ENCODE measurements at regions not wholly inside any gene's neighbourhood (a gene's known extent, or its start where the extent isn't known, plus 50 kb on each side); places are given as distances from the start of the nearest gene placed in this dataset.

DNA sequence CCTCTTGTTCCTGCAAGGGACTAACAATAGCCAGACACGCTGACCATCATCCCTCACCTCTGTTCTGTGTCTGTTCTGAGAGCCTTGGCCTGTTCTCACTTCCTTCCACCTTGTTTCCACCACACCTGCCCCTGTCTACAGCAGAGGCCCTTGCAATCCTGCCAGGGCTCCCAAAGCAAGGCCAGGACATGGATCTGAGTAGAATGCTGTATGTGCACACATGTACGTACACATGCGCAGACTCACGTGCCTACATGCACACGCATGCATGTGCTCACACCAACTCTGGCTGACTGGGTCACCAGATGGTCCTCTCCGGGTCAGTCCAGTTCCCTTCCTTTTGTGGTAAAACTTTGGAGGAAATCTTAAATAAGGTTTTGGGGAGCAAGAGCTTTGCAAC lies 133.0 kb upstream of the C14orf180 start:
- DNase-seq: no peak

DNA sequence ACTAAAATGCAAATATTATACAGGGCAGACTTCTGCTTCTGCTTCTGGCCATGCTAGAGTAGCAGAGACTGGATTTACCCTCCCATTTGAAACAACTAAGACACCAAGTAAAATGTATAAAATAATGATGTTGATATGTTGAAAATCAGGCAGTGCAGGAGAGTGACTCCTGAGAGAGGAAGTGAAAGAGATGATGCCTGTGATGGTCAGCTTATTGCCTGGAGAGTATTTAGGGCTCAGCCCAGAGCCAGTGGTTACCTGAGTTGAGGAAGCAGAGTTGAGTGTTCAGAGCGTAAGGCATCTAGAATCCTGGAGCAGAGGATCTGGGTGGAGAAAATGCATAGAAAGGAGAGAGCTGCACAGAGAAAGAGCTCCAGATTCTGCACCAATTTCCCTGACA lies 131.8 kb upstream of the C14orf180 start:
- DNase-seq: no peak

DNA sequence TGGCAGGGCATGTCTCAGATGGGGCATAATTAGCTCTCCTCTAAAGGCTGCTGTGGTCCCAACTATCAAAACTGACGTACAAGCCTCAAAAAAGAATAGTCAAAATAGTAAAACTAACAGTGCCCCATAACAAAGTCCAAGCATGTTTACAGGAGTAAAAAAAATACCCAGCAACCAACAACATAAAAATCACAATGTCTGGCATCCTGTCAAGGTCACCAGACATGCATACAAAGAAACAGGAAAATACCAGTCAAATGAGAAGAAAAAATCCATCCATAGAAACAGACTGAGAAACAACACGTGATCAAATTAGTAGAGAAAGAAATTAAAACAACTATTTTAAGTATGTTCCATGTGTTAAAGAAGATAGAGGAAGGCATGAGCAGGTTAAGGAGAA lies 131.2 kb upstream of the C14orf180 start:
- no peak for DNase-seq

DNA sequence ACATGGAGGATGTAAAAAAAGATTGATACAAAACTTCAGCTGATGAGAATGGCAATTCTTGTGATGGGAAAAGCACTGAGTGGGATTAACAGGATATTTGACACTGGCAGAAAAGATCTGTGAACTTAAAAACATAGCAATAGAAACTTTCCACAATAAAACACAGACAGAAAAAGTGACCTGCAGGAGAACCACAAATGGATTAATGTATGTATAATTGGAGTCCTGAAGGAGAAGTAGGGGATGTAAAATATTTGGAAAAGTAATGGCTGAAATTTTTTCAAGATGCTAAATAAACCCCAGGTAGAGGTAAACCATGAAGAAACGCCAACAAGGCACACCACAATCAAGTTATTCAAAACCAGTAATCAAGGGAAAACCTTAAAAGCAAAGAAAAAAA lies 130.8 kb upstream of the C14orf180 start:
- no peak for DNase-seq

DNA sequence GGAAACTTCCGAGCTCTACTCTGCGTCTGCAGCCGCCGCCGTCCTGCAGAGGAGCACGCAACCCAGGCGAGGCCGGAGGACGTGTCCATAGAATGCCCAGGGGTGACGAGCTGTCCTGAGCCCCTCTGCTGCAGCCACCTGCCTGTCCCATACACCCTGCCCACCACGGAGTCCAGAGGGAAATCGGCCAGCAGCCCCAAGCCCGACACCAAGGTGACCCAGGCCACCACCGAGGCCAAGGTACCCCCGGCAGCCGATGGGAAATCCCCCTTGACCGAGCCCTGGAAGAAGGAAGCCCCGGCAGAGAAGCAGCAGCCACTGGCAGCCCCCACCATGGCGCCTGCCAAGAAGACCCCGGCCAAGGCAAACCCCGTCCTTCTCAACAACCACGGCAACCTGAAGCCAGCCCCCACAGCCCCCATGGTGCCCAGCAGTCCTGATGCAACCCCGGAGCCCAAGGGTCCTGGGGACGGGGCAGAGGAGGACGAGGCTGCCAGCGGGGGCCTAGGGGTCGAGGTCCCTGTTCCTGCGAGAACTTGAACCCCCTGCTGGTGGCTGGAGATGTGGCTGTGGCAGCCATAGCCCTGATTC lies 128.7 kb upstream of the C14orf180 start:
- no peak for DNase-seq

DNA sequence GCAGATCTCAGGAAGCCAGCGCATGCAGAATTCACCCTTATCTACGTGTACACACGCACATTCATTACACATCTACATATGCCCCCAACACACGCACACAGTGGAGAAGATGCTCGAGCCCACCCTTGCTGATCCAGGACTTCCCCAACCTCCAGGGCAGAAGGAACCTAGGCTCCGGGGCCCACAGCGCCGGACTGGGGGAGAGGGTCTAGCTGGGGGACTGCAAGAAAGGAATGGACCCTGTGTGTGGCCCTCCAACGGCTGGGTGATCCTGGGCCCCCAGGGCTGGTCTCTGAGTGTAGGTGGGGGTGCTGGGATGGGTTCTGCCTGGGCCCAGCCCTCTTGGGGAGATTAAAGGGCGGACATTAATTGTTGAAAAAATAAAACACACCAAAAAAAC lies 128.1 kb upstream of the C14orf180 start:
- DNase-seq: no peak

DNA sequence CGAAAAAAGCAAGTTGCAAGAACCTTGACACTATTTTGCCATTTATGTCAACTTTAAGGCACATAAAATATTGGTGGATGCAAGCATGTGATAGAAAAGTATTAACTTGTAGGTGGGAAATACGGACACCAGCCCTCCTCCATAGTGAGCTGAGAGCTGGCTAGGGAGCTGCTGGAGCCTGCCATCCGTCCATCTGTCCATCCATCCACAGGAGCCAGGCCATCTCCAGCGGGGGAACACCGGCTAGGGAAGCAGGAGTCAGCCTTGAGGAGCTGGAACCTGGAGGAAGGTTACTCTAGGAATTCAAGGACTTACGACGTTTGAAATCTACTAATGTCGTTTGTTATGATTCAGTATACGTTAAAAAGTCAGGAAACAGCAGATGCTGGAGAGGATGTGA lies 120.7 kb upstream of the C14orf180 start:
- no peak for DNase-seq

DNA sequence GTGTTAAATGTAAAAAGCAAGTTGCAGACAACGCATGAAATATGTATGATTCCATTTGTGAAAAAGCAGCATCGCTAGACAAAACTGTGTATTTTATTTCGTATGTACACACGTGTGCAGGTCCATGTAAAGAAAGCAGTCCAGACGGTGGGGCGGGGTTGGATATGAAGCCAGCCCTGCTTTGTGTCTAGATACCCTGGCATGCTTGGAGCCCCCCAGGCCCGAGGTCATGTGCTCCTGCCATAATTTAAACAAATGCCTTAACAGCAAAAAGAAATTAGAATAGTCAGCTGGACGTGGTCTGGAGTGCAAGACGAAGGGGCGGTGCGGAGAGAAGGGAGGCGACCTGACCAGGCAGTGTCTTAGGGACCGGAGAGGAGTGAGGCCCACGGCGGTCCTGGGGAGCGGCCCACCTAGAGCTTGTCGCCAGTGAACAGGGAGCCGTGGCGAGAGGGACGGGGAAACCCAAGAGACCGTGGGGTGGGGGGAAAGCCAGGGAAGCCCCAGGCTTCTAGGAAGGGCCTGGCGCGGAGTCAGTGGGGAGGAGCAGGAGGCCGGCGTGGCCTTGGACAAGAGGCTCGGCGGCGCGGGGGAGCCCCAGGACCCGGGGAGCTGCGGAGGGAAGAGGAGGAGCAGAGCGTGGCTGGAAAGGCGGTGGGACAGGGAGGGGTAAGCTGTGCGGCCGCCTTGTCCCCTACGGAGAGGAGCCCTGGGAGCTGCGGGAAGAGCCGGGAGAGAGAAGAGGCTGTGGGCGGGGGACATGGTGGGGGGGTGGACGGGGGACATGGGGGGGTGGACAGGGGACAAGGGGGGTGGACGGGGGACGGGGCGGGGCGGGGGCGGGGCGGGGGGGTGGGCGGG lies 118.5 kb upstream of the C14orf180 start:
- DNase-seq: no peak

DNA sequence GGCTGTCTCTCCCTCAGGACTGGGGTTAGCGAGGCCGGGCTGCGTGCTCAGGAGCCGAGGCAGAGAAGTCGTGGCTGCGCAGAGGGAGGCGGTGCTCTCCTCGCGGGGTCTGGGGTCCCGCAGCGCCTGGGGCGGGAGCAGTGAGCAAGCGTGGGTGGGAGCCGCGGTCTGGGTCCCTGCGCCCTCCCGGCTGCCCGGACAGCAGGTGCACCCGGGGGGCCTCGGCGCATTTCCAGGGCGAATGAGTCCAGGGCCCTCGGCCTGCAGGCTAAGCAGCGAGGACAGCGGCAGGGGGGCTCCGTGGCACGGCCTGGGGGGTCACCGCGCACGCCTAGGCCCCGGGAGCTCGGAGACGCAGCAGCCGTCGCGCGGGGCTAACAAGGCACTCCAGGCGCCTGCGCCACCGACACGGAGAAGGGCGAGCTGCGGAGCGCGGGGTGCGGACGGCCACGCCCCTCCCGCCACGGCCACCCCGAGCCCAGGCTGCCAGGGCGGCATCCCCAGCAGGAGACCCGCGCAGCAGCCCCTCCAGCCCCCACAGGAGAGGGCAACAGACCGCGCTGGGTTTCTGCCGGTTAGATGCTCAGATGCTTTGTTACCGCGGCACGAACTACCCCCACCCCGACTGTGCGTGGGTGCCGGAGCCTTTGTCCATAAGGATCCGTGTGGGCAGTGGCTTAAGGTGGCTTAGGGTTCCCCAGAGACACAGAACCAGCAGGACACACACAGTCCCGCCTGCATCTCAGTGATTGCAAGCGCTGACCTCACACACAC lies 117.7 kb upstream of the C14orf180 start:
- no peak for DNase-seq

DNA sequence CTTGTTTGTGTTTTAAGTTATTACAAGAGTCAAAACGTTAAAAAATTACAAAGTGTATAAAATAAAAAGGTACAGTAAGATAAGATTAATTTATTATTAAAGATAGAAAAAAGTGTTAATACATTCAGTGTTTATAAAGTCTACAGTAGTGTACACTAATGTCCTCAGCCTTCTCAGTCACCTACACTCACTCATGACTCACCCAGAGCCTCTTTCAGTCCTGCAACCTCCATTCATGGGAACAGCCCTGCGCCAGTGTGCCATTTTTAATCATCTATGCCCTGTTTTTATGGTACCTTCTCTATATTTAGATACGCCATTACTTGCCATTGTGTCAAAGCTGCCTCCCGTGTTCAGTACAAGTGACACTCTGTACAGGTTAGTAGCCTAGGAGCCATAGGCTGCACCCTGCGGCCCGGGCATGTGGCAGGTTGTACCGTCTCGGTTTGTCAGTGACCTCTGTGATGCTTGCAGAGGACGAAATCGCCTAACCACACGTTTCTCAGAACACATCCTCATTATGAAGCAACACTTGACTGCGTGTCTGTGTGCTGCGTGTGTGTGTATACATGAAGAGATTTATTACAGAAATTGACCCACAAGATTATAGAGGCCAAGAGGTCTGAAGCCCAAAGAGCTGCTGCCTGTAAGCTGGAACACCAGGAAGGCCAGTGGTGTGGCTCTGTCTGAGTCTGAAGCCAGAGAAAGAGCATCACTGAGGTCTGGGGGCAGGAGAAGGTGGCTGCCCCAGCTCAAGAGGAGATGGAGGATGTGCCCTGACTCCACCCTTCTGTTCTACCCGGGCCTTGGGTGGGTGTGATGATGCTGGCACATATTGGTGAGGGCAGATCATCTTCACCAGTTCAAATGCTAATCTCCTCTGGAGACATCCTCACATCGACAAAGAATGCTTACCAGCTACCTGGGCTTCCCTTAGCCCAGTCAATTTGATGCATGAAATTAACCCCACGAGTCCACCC lies 116.6 kb upstream of the C14orf180 start:
- DNase-seq: no peak

DNA sequence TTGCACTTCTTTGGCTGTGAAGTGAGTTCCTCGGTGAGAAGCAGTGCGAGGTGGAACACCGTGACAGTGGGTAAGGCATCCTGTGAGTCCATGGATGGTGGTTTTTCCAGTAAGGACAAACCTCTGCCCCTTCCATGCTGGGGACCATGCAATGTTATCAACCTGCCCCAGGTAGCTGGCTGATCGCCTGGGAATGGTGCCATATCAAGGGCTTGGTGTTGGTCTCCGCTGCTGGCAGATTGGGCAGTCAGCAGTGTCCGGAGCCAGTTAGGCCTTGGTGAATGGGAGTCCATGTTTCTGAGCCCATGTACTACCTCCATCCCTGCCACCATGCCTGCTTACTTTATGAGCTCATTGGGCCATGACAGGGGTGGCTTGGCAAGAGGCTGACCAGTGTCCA lies 114.7 kb upstream of the C14orf180 start:
- DNase-seq: no peak

DNA sequence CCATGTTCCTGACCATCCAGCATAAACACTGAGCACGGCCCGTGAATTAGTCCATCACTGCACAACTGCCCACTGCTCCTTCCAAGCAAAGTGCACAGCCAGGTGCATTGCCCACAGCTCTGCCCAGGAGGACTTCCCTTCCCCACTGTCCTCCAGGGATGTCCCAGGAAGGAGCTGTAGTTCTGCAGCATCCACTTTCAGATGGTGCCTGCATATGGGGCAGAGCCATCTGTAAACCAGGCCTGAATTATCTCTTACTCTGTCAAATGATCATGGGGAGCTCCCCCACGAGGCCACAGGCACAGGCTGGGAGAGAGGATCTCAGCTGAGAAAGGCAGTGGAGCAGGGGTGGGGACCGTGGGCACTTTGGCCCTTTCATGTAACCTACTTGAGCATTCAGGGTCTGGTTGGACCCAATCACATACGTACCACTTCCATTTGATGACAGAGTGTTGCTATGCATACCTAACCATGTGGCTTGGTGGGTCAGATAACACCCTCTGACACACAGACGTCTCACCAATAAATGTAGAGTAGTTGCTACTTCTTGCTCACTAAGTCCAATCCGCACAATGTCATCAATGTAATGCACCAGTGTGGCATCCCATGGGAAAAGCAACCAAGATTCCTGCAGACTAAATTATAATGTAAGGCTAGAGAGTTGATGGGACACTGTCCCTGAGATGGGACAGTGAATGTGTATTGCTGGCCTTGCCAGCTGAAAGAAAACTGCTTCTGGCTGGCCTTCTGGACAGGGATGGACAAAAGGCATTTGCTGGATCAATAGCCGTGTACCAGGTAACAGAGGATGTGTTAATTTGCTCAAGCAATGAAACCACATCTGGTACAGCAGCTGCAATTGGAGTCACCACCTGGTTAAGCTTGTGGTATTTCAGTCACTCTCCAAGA lies 113.8 kb upstream of the C14orf180 start:
- no peak for DNase-seq

DNA sequence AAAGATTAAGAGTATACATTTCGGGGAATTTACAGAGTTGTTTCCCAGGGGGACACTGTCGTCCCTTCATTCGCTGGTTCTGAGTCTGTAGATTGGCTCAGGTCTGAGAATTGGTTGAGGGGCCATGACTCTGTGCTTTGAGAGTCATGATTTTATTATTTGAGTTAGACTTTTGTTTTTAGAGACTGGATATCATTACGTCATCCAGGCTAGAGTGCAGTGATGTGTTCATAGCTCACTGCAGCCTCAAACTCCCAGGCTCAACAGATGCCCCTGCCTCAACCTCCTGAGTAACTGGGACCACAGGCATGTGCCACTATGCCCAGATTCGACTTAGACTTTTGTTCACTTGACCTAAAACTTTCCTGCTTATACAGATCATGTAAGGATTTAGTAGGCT lies 112.3 kb upstream of the C14orf180 start:
- DNase-seq: no peak

DNA sequence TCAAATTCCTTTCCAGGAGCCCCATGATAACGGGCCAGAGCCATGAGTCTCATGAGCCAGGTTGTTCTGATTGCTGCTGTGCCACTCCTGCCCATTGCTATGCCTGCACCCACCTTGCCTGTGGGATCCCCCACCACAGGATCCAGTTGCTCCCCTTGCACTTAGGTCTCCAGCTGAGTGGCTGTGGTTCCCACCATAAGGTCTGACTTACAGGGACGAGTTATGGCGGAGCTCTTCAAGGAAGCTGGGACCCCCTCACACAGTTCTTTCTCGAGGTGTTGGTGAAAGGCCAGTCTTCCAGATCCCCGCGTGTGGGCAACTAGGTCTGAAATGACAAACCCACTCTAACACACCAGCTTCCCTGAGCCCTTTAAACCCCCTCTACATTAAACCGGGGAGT lies 111.9 kb upstream of the C14orf180 start:
- DNase-seq: no peak

DNA sequence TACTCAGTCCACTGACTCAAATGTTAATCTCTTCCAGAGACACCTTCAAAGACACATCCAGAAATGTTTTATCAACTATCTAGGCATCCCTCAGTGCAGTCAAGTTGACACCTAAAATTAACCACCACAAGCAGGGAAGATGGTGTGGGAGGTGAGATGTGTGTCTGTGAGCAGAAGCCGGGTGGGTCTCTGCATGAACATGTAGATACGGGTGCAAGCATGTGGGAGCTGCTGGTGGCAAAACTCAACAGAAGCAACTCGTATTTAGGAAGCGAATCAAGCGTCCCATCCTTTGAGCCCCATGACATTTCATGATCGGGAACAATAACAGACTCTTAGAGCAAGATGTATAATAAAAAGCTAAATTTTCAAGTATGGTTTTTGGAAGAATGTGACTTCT lies 110.0 kb upstream of the C14orf180 start:
- DNase-seq: no peak

DNA sequence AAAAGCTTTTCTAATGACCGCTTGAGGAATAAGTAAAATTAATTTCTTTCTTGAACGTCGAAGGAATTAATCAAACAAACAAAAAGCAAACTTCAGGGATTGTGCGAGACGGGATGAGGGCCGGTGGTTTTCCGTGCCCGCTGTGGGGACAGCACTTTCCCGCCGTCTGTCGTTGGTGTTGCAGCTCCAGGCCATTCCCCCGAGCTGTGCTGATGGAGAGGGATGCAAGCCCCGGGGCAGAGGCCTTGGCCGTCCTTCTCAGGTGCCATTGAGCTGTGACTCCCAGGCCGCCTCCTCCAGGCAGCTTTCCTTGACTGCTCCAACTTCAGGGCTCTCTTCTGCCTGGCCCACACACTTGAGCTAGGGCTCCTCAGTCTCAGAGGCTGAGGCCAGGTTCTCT lies 109.0 kb upstream of the C14orf180 start:
- DNase-seq: no peak

DNA sequence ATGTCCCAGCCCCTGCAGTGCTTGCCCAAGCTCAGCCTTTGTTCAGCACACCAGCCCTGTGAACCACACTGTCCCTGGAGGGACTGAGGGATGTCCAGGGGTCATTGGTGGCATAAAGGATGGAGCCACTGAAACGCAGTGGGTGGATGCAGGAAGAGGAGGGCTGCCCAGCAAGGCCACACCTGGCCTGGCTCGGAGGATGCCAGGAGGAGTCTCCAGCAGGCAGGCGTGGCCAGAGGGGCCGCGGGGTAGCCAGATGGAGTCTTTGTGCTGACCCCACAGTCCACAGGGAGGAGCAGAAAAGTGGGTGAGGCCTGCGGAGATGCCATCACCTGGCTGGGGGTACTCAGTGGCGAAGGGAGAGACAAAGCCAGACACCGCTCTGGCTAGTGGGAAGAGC lies 108.5 kb upstream of the C14orf180 start:
- DNase-seq: no peak

DNA sequence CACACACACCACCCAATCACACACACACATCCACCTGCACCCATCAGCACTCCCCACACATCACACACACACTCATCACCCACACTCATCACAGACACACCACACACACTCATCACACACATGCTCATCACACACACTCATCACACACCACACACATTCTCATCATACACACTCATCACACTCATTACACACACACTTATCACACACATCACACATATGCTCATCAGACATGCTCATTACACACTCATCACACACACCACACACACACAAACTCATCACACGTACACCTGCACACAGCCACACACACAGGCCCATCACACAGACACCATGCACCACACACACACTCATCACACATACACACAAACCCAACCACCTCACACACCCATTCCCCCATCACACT lies 107.5 kb upstream of the C14orf180 start:
- no peak for DNase-seq

DNA sequence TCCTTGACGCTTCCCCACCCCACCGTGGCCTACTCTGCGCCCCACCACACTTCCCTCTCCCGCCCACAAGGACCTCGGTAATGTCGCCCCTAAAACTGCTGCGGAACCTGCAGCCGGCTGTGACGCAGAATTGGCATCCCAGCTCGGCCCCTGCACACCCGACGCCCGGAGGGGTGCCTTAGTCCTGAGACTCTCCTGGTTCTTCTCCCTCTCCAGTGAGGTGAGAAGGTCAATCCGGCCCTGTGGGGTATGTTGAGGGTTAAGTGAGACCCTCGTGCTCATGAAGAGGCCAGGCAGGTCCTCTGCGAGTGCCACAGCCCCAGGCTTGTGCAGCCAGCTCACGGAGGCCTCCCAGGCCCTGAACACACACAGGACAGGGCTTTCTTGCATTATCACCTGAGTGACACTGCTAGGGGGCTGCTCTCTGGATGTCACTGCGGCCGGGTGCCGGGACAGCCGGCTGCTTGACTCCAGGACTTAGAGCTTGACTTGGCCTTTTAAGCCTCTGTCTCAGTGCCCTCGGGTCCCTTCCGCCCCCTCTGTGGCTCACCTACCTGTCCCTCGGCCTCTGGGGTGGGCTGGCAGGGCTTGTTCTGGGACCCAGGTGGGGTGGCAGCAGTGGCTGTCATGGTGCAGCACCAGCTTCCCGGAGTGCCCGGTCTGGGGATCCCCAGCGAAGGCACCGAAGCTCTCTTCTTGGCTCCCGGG lies 106.9 kb upstream of the C14orf180 start:
- no peak for DNase-seq

DNA sequence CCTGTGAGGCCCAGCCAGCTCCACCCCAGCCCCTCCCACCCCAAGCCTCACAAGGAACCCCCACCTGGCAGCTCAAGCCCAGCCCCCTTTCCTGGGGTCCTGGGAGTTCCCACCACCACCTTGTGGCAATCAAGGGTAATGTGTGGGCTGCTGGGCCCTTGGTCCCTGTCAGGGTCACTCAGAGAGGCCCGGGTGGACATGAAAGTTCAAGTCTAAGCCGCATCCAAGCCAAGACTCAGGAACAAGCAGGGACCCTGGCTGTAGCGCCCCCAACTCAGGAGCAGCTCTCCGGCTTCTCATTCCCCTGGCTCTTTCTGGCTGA lies 106.4 kb upstream of the C14orf180 start:
- no peak for DNase-seq

Measured in activated CD4-positive, alpha-beta T cell treated with anti-CD3 and anti-CD28 coated beads, Interleukin-2, amount 50 U/mL, for 4 hours (primary cell).